ENCODE measurements at regions not wholly inside any gene's neighbourhood (a gene's known extent, or its start where the extent isn't known, plus 50 kb on each side); places are given as distances from the start of the nearest gene placed in this dataset.

DNA sequence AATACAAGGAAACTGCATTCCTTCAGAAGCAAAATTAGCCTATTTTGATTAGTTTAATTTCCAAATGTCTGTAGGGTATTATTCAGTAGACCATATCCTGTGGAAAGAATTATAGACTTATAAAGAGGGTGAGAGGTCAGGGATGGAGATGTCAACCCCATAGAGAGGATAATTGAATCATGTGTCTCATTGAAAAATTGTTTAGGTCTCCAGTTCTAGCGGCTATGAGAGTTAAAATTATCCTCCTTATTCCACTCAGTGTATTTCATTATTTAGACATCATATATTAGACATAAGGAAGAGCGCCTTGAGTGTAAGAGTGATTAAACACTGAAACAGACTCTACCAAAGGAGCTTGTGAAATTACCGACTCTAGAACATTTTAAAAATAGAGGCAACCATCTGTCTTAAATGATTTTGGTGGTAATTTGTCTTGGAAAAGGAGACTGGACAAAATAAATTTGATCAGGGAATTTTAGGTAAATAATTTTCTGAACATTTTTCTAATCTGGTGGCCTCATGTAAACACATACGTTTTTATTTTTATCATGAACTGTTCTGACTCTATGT, 654.4 kb upstream of the TENM3 start:
- no peaks in the 10 kb centered on the region for H3K4me1 ChIP-seq (ENCODE audit: control insufficient read depth in 1 of 2, insufficient read depth in 2 of 2, low read length in 2 of 2)
- H3K4me3 ChIP-seq (replicated peaks in 1 of 2; ENCODE audit: low read depth in 1 of 2, low read length in 2 of 2): no peak overlapping the region
- H3K36me3 ChIP-seq (ENCODE audit: control insufficient read depth in 1 of 2, insufficient read depth in 2 of 2, low read length in 2 of 2): no peaks in the 10 kb centered on the region
- ChIA-PET CTCF (no interaction called here), RAD21 (ENCODE audit: low non-redundant PET in 1 of 2, low total read pairs in 2 of 2, uncharacterized antibody in 2 of 2, unreplicated experiment in 2 of 2) (no interaction called here), POLR2A (no interaction called here)
- ATAC-seq: no peak
- no peaks in the 10 kb centered on the region for H3K9me3 ChIP-seq (ENCODE audit: control insufficient read depth in 1 of 2, insufficient read depth in 1 of 2, low read depth in 1 of 2, low read length in 2 of 2)
- H3K79me2 ChIP-seq (ENCODE audit: insufficient read depth, low read length): no peaks in the 10 kb centered on the region
- no peak overlapping the region for H3K4me2 ChIP-seq (ENCODE audit: low read length)
- no peak for TF ChIP-seq EZH2phosphoT487 (IDR thresholded peaks at IDR 0.05; ENCODE audit: borderline replicate concordance)
- TF ChIP-seq ATF3 (IDR thresholded peaks at IDR 0.05): no peak
- TF ChIP-seq CBX3 (IDR thresholded peaks at IDR 0.05; ENCODE audit: low read depth): no peak
- TF ChIP-seq, protein P1, sequence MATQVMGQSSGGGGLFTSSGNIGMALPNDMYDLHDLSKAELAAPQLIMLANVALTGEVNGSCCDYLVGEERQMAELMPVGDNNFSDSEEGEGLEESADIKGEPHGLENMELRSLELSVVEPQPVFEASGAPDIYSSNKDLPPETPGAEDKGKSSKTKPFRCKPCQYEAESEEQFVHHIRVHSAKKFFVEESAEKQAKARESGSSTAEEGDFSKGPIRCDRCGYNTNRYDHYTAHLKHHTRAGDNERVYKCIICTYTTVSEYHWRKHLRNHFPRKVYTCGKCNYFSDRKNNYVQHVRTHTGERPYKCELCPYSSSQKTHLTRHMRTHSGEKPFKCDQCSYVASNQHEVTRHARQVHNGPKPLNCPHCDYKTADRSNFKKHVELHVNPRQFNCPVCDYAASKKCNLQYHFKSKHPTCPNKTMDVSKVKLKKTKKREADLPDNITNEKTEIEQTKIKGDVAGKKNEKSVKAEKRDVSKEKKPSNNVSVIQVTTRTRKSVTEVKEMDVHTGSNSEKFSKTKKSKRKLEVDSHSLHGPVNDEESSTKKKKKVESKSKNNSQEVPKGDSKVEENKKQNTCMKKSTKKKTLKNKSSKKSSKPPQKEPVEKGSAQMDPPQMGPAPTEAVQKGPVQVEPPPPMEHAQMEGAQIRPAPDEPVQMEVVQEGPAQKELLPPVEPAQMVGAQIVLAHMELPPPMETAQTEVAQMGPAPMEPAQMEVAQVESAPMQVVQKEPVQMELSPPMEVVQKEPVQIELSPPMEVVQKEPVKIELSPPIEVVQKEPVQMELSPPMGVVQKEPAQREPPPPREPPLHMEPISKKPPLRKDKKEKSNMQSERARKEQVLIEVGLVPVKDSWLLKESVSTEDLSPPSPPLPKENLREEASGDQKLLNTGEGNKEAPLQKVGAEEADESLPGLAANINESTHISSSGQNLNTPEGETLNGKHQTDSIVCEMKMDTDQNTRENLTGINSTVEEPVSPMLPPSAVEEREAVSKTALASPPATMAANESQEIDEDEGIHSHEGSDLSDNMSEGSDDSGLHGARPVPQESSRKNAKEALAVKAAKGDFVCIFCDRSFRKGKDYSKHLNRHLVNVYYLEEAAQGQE (IDR thresholded peaks at IDR 0.05; ENCODE audit: low read depth): no peak
- TF ChIP-seq ZFX (IDR thresholded peaks at IDR 0.05): no peak
- no peak for TF ChIP-seq MAX (IDR thresholded peaks at IDR 0.05)
- no peak for TF ChIP-seq POLR2AphosphoS5 (IDR thresholded peaks at IDR 0.05; ENCODE audit: low read depth, low read length)
- TF ChIP-seq EGR1 (IDR thresholded peaks at IDR 0.05; ENCODE audit: low read depth): no peak
- BruUV-seq (replicated peaks): no TSS peak
- H3K9me2 ChIP-seq (ENCODE audit: insufficient read depth): no peaks in the 10 kb centered on the region
- intact Hi-C loops (cut with micrococcal nuclease): no loop called here
- no peak for DNase-seq (ENCODE audit: low read depth, low spot score)
- H3K27ac ChIP-seq (ENCODE audit: low read depth, low read length): no peak overlapping the region
- H4K20me1 ChIP-seq (ENCODE audit: insufficient read depth): no peaks in the 10 kb centered on the region
- no peak overlapping the region for H2AFZ ChIP-seq (ENCODE audit: low read depth, low read length, poor library complexity, severe bottlenecking)
- no peak overlapping the region for H3K9ac ChIP-seq (ENCODE audit: low read length)
- 0 out of 2 replicates have a peak, but pooled peaks cover 2% of the 10 kb centered on the region for H3K27me3 ChIP-seq (ENCODE audit: insufficient read depth, low read length)

Measured in HCT116 (cell line).